ENCODE measurements at regions not wholly inside any gene's neighbourhood (a gene's known extent, or its start where the extent isn't known, plus 50 kb on each side); places are given as distances from the start of the nearest gene placed in this dataset.
"Not testable (repeated sequence)": the region's sequence is repeated elsewhere in the genome, so short reads cannot be mapped to it uniquely, and the experiment has no call there.

- H3K27me3 Mint-ChIP-seq (ENCODE audit: insufficient read depth, unreplicated experiment): no peaks in the 10 kb centered on the region
- H3K4me1 Mint-ChIP-seq (ENCODE audit: insufficient read depth, unreplicated experiment): no peaks in the 10 kb centered on the region
- BruUV-seq (replicated peaks): no TSS peak
- no peaks in the 10 kb centered on the region for H3K36me3 Mint-ChIP-seq (ENCODE audit: insufficient read depth, unreplicated experiment)
- no peak for DNase-seq (ENCODE audit: unreplicated experiment)
- H3K27ac Mint-ChIP-seq (ENCODE audit: low read depth, unreplicated experiment): no peak overlapping the region
- CTCF ChIA-PET: interaction anchor here (0.9 kb wide), 1 partner anchor 16 kb away, joined by 3 read pairs; no protein-coding TSS in a partner anchor
- intact Hi-C loops (cut with micrococcal nuclease): no loop called here
- no peak overlapping the region for H3K4me3 Mint-ChIP-seq (ENCODE audit: unreplicated experiment)
- POLR2A ChIA-PET: no interaction called here
- H3K9me3 Mint-ChIP-seq (ENCODE audit: unreplicated experiment): no peaks in the 10 kb centered on the region
- no peak for TF ChIP-seq CTCF (IDR thresholded peaks at IDR 0.05; ENCODE audit: unreplicated experiment)
Observed at GRCh38 chr2:184049566-184049965, 548.8 kb upstream of the ZNF804A start.

GRCh38 chr2:184053326-184053725 is 545.0 kb upstream of the ZNF804A start:
- ChIA-PET POLR2A (no interaction called here), CTCF (interaction anchor here (0.7 to 1.1 kb wide), 2 partner anchors 9 to 23 kb away, joined by 3 read pairs; no protein-coding TSS in a partner anchor)
- Mint-ChIP-seq H3K4me3 (ENCODE audit: unreplicated experiment) (no peak overlapping the region), H3K9me3 (ENCODE audit: unreplicated experiment) (no peaks in the 10 kb centered on the region), H3K4me1 (ENCODE audit: insufficient read depth, unreplicated experiment) (no peaks in the 10 kb centered on the region), H3K36me3 (ENCODE audit: insufficient read depth, unreplicated experiment) (no peaks in the 10 kb centered on the region), H3K27me3 (ENCODE audit: insufficient read depth, unreplicated experiment) (no peaks in the 10 kb centered on the region), H3K27ac (ENCODE audit: low read depth, unreplicated experiment) (no peak overlapping the region)
- no peak for TF ChIP-seq CTCF (IDR thresholded peaks at IDR 0.05; ENCODE audit: unreplicated experiment)
- no TSS peak for BruUV-seq (replicated peaks)
- peak; percentile 51 for DNase-seq (ENCODE audit: unreplicated experiment)
- intact Hi-C loops (cut with micrococcal nuclease): loop anchor here (10.0 kb wide), 1 partner anchor 809 kb away; no protein-coding TSS in a partner anchor

GRCh38 chr2:184054419-184054818 is 543.9 kb upstream of the ZNF804A start:
- H3K36me3 Mint-ChIP-seq (ENCODE audit: insufficient read depth, unreplicated experiment); H3K4me3 Mint-ChIP-seq (ENCODE audit: unreplicated experiment); H3K4me1 Mint-ChIP-seq (ENCODE audit: insufficient read depth, unreplicated experiment); POLR2A ChIA-PET; DNase-seq (ENCODE audit: unreplicated experiment); BruUV-seq (replicated peaks); H3K27ac Mint-ChIP-seq (ENCODE audit: low read depth, unreplicated experiment); H3K9me3 Mint-ChIP-seq (ENCODE audit: unreplicated experiment); H3K27me3 Mint-ChIP-seq (ENCODE audit: insufficient read depth, unreplicated experiment): not testable (repeated sequence)
- CTCF ChIA-PET: interaction anchor here (1.2 kb wide), 1 partner anchor 803 kb away, joined by 3 read pairs; no protein-coding TSS in a partner anchor
- intact Hi-C loops (cut with micrococcal nuclease): loop anchor here (10.0 kb wide), 1 partner anchor 810 kb away; no protein-coding TSS in a partner anchor

- no peak for DNase-seq (ENCODE audit: unreplicated experiment)
- no peak for TF ChIP-seq CTCF (IDR thresholded peaks at IDR 0.05; ENCODE audit: unreplicated experiment)
- intact Hi-C loops (cut with micrococcal nuclease): loop anchor here (10.0 kb wide), 1 partner anchor 813 kb away; no protein-coding TSS in a partner anchor
- Mint-ChIP-seq H3K4me1 (ENCODE audit: insufficient read depth, unreplicated experiment) (no peaks in the 10 kb centered on the region), H3K4me3 (ENCODE audit: unreplicated experiment) (no peak overlapping the region), H3K36me3 (ENCODE audit: insufficient read depth, unreplicated experiment) (no peaks in the 10 kb centered on the region), H3K9me3 (ENCODE audit: unreplicated experiment) (no peaks in the 10 kb centered on the region), H3K27ac (ENCODE audit: low read depth, unreplicated experiment) (no peak overlapping the region), H3K27me3 (ENCODE audit: insufficient read depth, unreplicated experiment) (no peaks in the 10 kb centered on the region)
- ChIA-PET POLR2A (no interaction called here), CTCF (interaction anchor here (0.7 kb wide), 1 partner anchor 132 kb away, joined by 4 read pairs; no protein-coding TSS in a partner anchor)
- BruUV-seq (replicated peaks): no TSS peak
Observed at GRCh38 chr2:184057910-184058309, 540.4 kb upstream of the ZNF804A start.

GRCh38 chr2:184060268-184060667 is 538.1 kb upstream of the ZNF804A start:
- H3K27ac Mint-ChIP-seq (ENCODE audit: low read depth, unreplicated experiment); DNase-seq (ENCODE audit: unreplicated experiment); H3K4me3 Mint-ChIP-seq (ENCODE audit: unreplicated experiment); BruUV-seq (replicated peaks); H3K36me3 Mint-ChIP-seq (ENCODE audit: insufficient read depth, unreplicated experiment); intact Hi-C loops (cut with micrococcal nuclease); H3K27me3 Mint-ChIP-seq (ENCODE audit: insufficient read depth, unreplicated experiment); POLR2A ChIA-PET; H3K9me3 Mint-ChIP-seq (ENCODE audit: unreplicated experiment); H3K4me1 Mint-ChIP-seq (ENCODE audit: insufficient read depth, unreplicated experiment); CTCF ChIA-PET: not testable (repeated sequence)

All from MCF 10A (cell line).